SH-SY5Y (cell line): ENCODE measurements at regions not wholly inside any gene's neighbourhood (a gene's known extent, or its start where the extent isn't known, plus 50 kb on each side); places are given as distances from the start of the nearest gene placed in this dataset.

ENCODE experiments used
- GATA2 ChIP-seq: IDR thresholded peaks from 2 replicates; pipeline ENCODE4 v1.6.1; 2011; ENCODE audit warnings: mild to moderate bottlenecking, low read depth, low read length
- GATA3 ChIP-seq: IDR thresholded peaks from 2 replicates; pipeline ENCODE4 v1.6.1; 2011; ENCODE audit warnings: low read depth, mild to moderate bottlenecking, low read length, moderate library complexity

DNA sequence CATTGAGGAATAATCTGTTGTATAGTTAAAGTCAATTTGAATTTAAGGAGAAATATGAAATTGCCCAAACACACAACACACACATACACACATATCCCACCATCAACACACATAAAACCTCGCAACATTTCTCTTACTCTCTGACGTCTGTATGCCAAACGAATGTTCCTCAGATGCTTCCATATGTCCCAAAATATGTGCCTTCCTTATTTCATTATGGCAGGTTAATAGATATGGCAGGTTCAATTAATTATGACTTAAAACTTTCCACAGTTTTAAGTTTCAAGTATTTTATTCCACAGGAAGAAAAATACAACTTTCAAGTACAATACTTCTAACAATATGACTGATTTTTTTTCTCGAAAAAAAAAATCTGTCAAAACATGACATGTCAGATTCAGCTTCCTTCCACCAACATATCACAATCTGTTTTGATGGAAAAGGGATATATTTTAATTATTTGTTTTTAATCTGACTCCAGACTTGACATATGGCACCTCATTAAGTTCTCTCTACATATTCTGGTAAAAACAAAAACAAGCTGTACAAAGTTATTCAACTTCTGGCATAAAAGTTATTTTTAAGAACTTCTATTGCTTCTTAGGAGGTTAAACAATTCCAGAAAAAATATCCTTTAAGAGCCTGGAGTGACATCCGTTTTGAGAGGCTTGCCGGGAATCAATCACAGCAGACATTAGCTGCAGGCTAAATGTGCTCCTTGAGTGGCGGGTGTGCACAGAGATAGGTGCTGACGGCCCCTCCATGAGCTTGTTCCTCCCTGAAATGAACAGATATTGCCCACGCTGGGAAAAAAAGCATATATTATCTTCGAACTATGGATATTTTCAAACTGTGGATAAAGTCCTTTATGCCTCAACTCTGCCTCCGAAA, 812.7 kb downstream of the DCDC2C start:
- TF ChIP-seq GATA3, result no peak
- no peak for TF ChIP-seq GATA2

GRCh38 chr2:4518596-4518995, 815.2 kb downstream of the DCDC2C start:
- TF ChIP-seq GATA2, result no peak
- no peak for TF ChIP-seq GATA3

GRCh38 chr2:4522498-4523421, 819.4 kb downstream of the DCDC2C start:
- no peak for TF ChIP-seq GATA3
- TF ChIP-seq GATA2, result no peak

GRCh38 chr2:4527416-4527815, 824.0 kb downstream of the DCDC2C start:
- TF ChIP-seq GATA2, result no peak
- no peak for TF ChIP-seq GATA3

DNA sequence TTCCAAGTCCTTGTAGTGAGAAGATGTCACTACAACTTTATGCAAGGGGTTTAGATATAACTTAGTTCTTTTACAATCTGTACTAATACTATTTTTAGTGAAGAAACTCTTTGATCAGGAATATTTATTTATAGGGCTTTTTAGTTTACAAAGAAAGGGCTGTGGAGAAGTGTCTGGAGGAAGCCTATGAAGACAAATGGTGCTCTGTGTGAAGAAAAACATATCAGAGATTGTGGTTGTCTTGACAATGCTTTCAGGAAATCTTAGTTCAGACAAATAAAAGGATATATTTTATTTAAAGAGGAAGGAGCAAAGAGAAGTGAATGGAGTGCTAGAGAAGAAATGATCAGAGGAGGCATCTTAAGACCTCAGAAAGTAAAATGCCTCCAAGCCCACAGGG, 824.9 kb downstream of the DCDC2C start:
- no peak for TF ChIP-seq GATA3
- no peak for TF ChIP-seq GATA2

GRCh38 chr2:4528773-4529172, 825.4 kb downstream of the DCDC2C start:
- TF ChIP-seq GATA3 (no peak), GATA2 (no peak)

GRCh38 chr2:4529738-4530137, 826.4 kb downstream of the DCDC2C start:
- TF ChIP-seq GATA3 (no peak), GATA2 (no peak)

- TF ChIP-seq GATA3, result no peak
- no peak for TF ChIP-seq GATA2
These were observed 826.9 kb downstream of the DCDC2C start for GRCh38 chr2:4530231-4530630.

DNA sequence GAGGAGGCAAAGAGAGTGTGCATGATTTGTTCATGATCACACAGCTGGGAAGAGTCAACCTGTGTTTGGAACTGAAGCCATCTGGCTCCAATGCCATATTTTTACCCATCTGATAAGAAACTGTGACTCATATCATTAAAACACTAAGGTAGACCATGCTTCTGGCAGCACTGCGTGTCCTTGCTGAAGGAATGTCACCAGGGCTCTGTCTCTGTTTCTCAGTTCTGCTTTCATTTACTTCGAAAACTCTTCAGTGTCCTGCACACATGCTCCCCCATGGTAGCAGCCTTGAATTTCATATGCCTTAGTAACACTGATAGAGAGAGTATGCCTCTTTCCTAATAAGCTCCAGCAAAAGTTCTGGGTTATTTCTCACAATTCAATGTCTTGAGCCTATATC, 830.4 kb downstream of the DCDC2C start:
- TF ChIP-seq GATA2 (no peak), GATA3 (no peak)

DNA sequence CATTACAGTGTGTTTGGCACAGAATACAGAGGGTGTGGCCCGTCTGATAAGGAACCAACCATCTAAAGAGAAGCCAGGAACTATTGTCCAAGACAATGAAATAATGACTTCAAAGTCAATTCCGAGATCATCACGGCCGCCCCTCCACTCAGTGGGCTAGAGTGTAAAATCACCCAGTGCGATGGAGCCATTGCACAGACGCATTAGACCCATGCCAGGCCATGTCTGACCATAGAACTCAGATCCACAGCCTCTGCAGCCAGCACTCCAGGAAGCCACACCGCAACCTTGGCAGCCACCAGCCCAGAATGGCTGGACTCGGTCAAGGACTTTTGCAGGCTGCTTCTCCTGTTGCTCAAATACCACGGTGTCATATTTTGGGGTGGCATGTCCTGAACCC, 835.7 kb downstream of the DCDC2C start:
- no peak for TF ChIP-seq GATA2
- TF ChIP-seq GATA3, result no peak

GRCh38 chr2:4549666-4550210, 846.4 kb downstream of the DCDC2C start:
- TF ChIP-seq GATA2, result no peak
- TF ChIP-seq GATA3, result no peak

GRCh38 chr2:4551691-4552474, 848.5 kb downstream of the DCDC2C start:
- TF ChIP-seq GATA3, result no peak
- no peak for TF ChIP-seq GATA2

GRCh38 chr2:4553241-4553640, 849.9 kb downstream of the DCDC2C start:
- TF ChIP-seq GATA3 (no peak), GATA2 (no peak)
